ENCODE measurements at regions not wholly inside any gene's neighbourhood (a gene's known extent, or its start where the extent isn't known, plus 50 kb on each side); places are given as distances from the start of the nearest gene placed in this dataset.

GRCh38 chr18:40962784-40963183, 992.2 kb upstream of the PIK3C3 start:
- DNase-seq (ENCODE audit: low read depth in 2 of 2) = no peak

GRCh38 chr18:40957533-40958070, 997.4 kb upstream of the PIK3C3 start:
- DNase-seq (ENCODE audit: low read depth in 2 of 2) = no peak

- no peak for DNase-seq (ENCODE audit: low read depth in 2 of 2)
Observed at GRCh38 chr18:40956213-40956612, 998.8 kb upstream of the PIK3C3 start.

GRCh38 chr18:40955351-40955750, 999.7 kb upstream of the PIK3C3 start:
- no peak for DNase-seq (ENCODE audit: low read depth in 2 of 2)

GRCh38 chr18:40949114-40949950, 1005.7 kb upstream of the PIK3C3 start:
- no peak for DNase-seq (ENCODE audit: low read depth in 2 of 2)

- DNase-seq (ENCODE audit: low read depth in 2 of 2) = no peak
Observed at GRCh38 chr18:40944576-40944975, 1010.5 kb upstream of the PIK3C3 start.

GRCh38 chr18:40939656-40940515, 1015.1 kb upstream of the PIK3C3 start:
- no peak for DNase-seq (ENCODE audit: low read depth in 2 of 2)

- no peak for DNase-seq (ENCODE audit: low read depth in 2 of 2)
Observed at GRCh38 chr18:40938615-40939014, 1016.4 kb upstream of the PIK3C3 start.

- no peak for DNase-seq (ENCODE audit: low read depth in 2 of 2)
Observed at GRCh38 chr18:40937386-40937785, 1017.6 kb upstream of the PIK3C3 start.

GRCh38 chr18:40935423-40935822, 1019.6 kb upstream of the PIK3C3 start:
- DNase-seq (ENCODE audit: low read depth in 2 of 2) = no peak

GRCh38 chr18:40932862-40933261, 1022.2 kb upstream of the PIK3C3 start:
- DNase-seq (ENCODE audit: low read depth in 2 of 2) = no peak

GRCh38 chr18:40930211-40930882, 1024.7 kb upstream of the PIK3C3 start:
- DNase-seq (ENCODE audit: low read depth in 2 of 2) = no peak

- no peak for DNase-seq (ENCODE audit: low read depth in 2 of 2)
Observed at GRCh38 chr18:40929399-40929798, 1025.6 kb upstream of the PIK3C3 start.

- DNase-seq (ENCODE audit: low read depth in 2 of 2) = no peak
Observed at GRCh38 chr18:40926679-40927078, 1028.4 kb upstream of the PIK3C3 start.

- DNase-seq (ENCODE audit: low read depth in 2 of 2) = no peak
Observed at GRCh38 chr18:40925071-40925541, 1029.9 kb upstream of the PIK3C3 start.

GRCh38 chr18:40921845-40922629, 1033.0 kb upstream of the PIK3C3 start:
- no peak for DNase-seq (ENCODE audit: low read depth in 2 of 2)

- no peak for DNase-seq (ENCODE audit: low read depth in 2 of 2)
Observed at GRCh38 chr18:40917056-40917455, 1038.0 kb upstream of the PIK3C3 start.

GRCh38 chr18:40915724-40916123, 1039.3 kb upstream of the PIK3C3 start:
- no peak for DNase-seq (ENCODE audit: low read depth in 2 of 2)

- DNase-seq (ENCODE audit: low read depth in 2 of 2) = no peak
Observed at GRCh38 chr18:40911582-40912254, 1043.3 kb upstream of the PIK3C3 start.

GRCh38 chr18:40911041-40911440, 1044.0 kb upstream of the PIK3C3 start:
- DNase-seq (ENCODE audit: low read depth in 2 of 2) = no peak
